ENCODE measurements at regions not wholly inside any gene's neighbourhood (a gene's known extent, or its start where the extent isn't known, plus 50 kb on each side); places are given as distances from the start of the nearest gene placed in this dataset.

- no peak for TF ChIP-seq MAX (IDR thresholded peaks at IDR 0.05)
- TF ChIP-seq EP300 (IDR thresholded peaks at IDR 0.05; ENCODE audit: borderline replicate concordance), result no peak
- TF ChIP-seq, protein P1, sequence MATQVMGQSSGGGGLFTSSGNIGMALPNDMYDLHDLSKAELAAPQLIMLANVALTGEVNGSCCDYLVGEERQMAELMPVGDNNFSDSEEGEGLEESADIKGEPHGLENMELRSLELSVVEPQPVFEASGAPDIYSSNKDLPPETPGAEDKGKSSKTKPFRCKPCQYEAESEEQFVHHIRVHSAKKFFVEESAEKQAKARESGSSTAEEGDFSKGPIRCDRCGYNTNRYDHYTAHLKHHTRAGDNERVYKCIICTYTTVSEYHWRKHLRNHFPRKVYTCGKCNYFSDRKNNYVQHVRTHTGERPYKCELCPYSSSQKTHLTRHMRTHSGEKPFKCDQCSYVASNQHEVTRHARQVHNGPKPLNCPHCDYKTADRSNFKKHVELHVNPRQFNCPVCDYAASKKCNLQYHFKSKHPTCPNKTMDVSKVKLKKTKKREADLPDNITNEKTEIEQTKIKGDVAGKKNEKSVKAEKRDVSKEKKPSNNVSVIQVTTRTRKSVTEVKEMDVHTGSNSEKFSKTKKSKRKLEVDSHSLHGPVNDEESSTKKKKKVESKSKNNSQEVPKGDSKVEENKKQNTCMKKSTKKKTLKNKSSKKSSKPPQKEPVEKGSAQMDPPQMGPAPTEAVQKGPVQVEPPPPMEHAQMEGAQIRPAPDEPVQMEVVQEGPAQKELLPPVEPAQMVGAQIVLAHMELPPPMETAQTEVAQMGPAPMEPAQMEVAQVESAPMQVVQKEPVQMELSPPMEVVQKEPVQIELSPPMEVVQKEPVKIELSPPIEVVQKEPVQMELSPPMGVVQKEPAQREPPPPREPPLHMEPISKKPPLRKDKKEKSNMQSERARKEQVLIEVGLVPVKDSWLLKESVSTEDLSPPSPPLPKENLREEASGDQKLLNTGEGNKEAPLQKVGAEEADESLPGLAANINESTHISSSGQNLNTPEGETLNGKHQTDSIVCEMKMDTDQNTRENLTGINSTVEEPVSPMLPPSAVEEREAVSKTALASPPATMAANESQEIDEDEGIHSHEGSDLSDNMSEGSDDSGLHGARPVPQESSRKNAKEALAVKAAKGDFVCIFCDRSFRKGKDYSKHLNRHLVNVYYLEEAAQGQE (IDR thresholded peaks at IDR 0.05; ENCODE audit: low read depth), result no peak
- no peak for TF ChIP-seq ZBTB7A (IDR thresholded peaks at IDR 0.05; ENCODE audit: low read depth)
- no peak for TF ChIP-seq RAD21 (IDR thresholded peaks at IDR 0.05; ENCODE audit: low read depth)
- TF ChIP-seq EGR1 (IDR thresholded peaks at IDR 0.05), result no peak
- TF ChIP-seq CREB1 (IDR thresholded peaks at IDR 0.05; ENCODE audit: low read depth), result no peak
- TF ChIP-seq NFIC (IDR thresholded peaks at IDR 0.05), result no peak
- no peak for TF ChIP-seq CEBPB (IDR thresholded peaks at IDR 0.05)
- no peak for TF ChIP-seq TEAD4 (IDR thresholded peaks at IDR 0.05)
- TF ChIP-seq YY1 (IDR thresholded peaks at IDR 0.05; ENCODE audit: low read depth), result no peak
- TF ChIP-seq FOXM1 (IDR thresholded peaks at IDR 0.05; ENCODE audit: borderline replicate concordance, low read depth), result no peak
- TF ChIP-seq, protein P2, sequence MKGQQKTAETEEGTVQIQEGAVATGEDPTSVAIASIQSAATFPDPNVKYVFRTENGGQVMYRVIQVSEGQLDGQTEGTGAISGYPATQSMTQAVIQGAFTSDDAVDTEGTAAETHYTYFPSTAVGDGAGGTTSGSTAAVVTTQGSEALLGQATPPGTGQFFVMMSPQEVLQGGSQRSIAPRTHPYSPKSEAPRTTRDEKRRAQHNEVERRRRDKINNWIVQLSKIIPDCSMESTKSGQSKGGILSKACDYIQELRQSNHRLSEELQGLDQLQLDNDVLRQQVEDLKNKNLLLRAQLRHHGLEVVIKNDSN (IDR thresholded peaks at IDR 0.05), result no peak
- TF ChIP-seq TAF1 (IDR thresholded peaks at IDR 0.05; ENCODE audit: low read depth), result no peak
- no peak for TF ChIP-seq TCF12 (IDR thresholded peaks at IDR 0.05; ENCODE audit: low read depth)
Observed at GRCh38 chr5:135737701-135738563, 96.5 kb upstream of the SLC25A48 start.

- TF ChIP-seq TCF12 (IDR thresholded peaks at IDR 0.05; ENCODE audit: low read depth), result no peak
Observed at GRCh38 chr5:135735831-135736230, 98.6 kb upstream of the SLC25A48 start.

DNA sequence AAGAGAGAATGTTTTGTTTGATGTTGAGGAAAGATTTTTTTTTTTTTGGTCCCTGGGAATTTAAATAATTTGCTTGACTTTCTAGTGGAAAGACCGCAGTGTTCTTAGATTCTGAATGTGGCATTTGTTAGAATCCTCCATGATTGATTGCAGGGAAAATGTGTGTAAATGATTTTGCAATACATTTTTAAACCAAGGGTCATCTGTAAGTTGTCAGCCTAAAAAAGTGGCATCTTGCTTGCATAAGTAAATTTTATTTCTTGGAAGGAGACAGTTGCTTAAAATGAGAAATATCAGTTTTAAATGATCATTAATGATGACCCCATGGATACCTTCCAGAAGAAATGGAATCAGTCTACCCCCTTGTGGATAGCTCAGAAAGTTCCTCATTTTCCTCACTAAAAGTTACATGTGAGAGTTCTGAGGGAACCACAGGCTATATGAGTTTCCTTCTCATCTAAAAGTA lies 105.1 kb upstream of the SLC25A48 start:
- TF ChIP-seq EGR1 (IDR thresholded peaks at IDR 0.05) (no peak), RAD21 (IDR thresholded peaks at IDR 0.05; ENCODE audit: low read depth) (0 out of 2 replicates have a peak, but pooled peaks have one; percentile 11)

DNA sequence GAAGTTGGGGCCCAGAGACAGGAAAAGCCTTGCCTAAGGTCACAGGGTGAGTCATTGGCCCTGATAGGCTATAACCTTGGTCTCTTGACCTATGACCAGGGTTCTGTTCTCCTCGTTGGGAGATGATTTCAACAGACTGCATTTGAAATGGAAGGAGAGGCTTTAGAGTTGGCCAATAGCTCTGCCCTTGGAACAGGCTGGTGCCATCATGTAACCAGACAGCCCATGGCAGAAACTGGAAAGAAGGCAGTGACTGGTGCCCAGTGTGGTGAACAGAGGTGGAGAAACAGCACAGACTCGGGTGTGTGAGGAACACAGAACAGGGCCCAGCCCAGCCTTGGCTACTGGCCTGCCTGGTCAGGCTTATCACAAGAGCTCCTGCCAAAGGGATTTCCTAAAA lies 109.8 kb upstream of the SLC25A48 start:
- TF ChIP-seq TCF12 (IDR thresholded peaks at IDR 0.05; ENCODE audit: low read depth), result no peak
- no peak for TF ChIP-seq YY1 (IDR thresholded peaks at IDR 0.05; ENCODE audit: low read depth)
- TF ChIP-seq CREB1 (IDR thresholded peaks at IDR 0.05; ENCODE audit: low read depth), result no peak
- TF ChIP-seq EP300 (IDR thresholded peaks at IDR 0.05; ENCODE audit: borderline replicate concordance), result no peak
- TF ChIP-seq FOXM1 (IDR thresholded peaks at IDR 0.05; ENCODE audit: borderline replicate concordance, low read depth), result no peak
- no peak for TF ChIP-seq NFIC (IDR thresholded peaks at IDR 0.05)
- no peak for TF ChIP-seq EGR1 (IDR thresholded peaks at IDR 0.05)
- no peak for TF ChIP-seq TAF1 (IDR thresholded peaks at IDR 0.05; ENCODE audit: low read depth)
- TF ChIP-seq, protein P1 (IDR thresholded peaks at IDR 0.05; ENCODE audit: low read depth), result no peak
- no peak for TF ChIP-seq ZBTB7A (IDR thresholded peaks at IDR 0.05; ENCODE audit: low read depth)
- TF ChIP-seq MAX (IDR thresholded peaks at IDR 0.05), result no peak
- TF ChIP-seq RAD21 (IDR thresholded peaks at IDR 0.05; ENCODE audit: low read depth), result no peak
- TF ChIP-seq CEBPB (IDR thresholded peaks at IDR 0.05), result no peak
- TF ChIP-seq, protein P2 (IDR thresholded peaks at IDR 0.05), result no peak
- TF ChIP-seq TEAD4 (IDR thresholded peaks at IDR 0.05), result no peak

GRCh38 chr5:135723491-135723890 lies 111.0 kb upstream of the SLC25A48 start:
- no peak for TF ChIP-seq EP300 (IDR thresholded peaks at IDR 0.05; ENCODE audit: borderline replicate concordance)
- no peak for TF ChIP-seq ZBTB7A (IDR thresholded peaks at IDR 0.05; ENCODE audit: low read depth)
- TF ChIP-seq FOXM1 (IDR thresholded peaks at IDR 0.05; ENCODE audit: borderline replicate concordance, low read depth), result no peak
- no peak for TF ChIP-seq TAF1 (IDR thresholded peaks at IDR 0.05; ENCODE audit: low read depth)
- TF ChIP-seq CREB1 (IDR thresholded peaks at IDR 0.05; ENCODE audit: low read depth), result no peak
- TF ChIP-seq EGR1 (IDR thresholded peaks at IDR 0.05), result no peak
- no peak for TF ChIP-seq MAX (IDR thresholded peaks at IDR 0.05)
- TF ChIP-seq, protein P2 (IDR thresholded peaks at IDR 0.05), result no peak

Measured in Ishikawa (cell line).